GM10266 (cell line): ENCODE measurements at regions not wholly inside any gene's neighbourhood (a gene's known extent, or its start where the extent isn't known, plus 50 kb on each side); places are given as distances from the start of the nearest gene placed in this dataset.

Source experiments
- DNase-seq: peaks from one replicate; pipeline ENCODE4 v3.0.0; 2012; ENCODE audit errors: extremely low spot score
- TF ChIP-seq, protein P1 (sequence below): IDR thresholded peaks from 2 replicates; pipeline ENCODE4 v1.5.1; 2012; ENCODE audit warnings: mild to moderate bottlenecking, low read depth; ENCODE audit not compliant: control insufficient read depth, insufficient read depth; ENCODE audit errors: missing control alignments

DNA sequence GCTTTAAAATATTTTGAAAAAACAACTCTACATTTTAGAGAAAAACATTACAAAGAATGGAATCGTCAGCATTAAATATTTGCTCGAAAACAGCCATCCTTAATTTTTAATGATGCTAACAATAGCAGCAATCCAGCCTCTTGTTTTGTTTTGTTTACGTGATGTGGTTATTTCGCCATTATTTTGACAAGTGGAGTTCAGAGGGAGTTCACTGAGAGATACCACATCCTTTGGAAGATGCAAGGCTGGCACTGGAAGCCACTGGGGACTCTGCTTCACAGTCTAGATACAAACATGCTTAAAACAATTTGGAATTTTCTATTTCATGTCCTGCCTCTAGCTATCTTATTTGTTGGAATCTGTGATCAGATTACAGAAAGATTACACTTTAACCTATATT, 556.3 kb downstream of the PCDH17 start:
- no peak for DNase-seq
- TF ChIP-seq, protein P1, sequence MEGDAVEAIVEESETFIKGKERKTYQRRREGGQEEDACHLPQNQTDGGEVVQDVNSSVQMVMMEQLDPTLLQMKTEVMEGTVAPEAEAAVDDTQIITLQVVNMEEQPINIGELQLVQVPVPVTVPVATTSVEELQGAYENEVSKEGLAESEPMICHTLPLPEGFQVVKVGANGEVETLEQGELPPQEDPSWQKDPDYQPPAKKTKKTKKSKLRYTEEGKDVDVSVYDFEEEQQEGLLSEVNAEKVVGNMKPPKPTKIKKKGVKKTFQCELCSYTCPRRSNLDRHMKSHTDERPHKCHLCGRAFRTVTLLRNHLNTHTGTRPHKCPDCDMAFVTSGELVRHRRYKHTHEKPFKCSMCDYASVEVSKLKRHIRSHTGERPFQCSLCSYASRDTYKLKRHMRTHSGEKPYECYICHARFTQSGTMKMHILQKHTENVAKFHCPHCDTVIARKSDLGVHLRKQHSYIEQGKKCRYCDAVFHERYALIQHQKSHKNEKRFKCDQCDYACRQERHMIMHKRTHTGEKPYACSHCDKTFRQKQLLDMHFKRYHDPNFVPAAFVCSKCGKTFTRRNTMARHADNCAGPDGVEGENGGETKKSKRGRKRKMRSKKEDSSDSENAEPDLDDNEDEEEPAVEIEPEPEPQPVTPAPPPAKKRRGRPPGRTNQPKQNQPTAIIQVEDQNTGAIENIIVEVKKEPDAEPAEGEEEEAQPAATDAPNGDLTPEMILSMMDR, result no peak

DNA sequence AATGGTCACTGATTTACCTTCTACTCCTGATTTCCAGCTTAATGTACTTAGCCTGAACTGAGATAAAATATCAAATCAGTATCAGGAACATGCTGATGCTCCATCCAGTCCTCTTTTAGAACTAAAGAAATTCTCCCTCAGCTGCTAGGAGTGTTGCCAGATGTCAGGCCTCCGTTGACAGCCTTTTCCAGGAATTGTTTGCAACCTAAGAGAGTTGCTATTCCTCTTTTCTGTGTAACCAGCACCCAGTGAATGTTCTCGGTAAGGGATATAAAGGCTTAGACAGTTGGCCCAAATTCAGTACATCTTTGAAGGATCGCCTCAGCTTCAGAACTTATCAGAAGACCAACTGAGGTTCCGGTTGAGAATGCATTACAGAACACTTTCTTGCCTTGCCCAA, 559.0 kb downstream of the PCDH17 start:
- no peak for DNase-seq
- TF ChIP-seq, protein P1, result no peak

DNA sequence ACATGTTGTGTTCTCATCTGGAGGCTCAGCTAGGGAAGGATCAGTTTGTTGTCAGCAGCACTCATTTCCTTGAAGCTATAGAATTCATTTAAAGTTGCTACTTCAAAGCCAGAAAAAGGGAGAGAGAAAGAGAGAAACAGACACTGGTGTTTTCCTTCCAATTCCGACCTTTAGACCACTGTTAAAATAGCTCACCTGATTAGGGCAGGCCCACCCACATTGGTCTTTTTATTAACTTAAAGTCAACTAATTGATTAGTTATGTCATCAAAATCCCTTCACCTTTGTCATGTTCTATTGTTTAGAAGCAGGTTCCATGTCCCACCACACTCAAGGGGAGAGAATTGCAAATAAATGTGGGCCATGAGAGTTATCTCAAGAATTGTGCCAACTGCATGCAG, 560.2 kb downstream of the PCDH17 start:
- TF ChIP-seq, protein P1, result no peak
- no peak for DNase-seq

DNA sequence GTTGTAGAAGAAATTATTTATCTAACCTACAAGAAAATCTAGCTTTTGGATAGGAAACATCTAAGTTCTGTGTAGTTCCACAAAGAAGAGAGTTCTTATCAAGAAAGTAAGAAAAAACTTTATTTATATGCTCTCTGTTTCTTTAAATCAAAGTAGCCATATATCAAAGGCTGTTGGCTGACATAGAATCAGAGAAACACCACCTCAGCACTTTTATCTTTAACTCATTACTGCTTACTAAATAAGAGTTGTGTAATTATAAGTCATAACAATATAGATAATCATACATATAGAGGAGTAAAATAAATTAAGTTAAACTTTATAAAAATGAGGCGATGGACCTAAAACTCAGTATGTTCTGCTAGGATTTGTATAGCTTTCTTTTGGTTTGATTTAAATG, 570.6 kb downstream of the PCDH17 start:
- DNase-seq, result no peak

DNA sequence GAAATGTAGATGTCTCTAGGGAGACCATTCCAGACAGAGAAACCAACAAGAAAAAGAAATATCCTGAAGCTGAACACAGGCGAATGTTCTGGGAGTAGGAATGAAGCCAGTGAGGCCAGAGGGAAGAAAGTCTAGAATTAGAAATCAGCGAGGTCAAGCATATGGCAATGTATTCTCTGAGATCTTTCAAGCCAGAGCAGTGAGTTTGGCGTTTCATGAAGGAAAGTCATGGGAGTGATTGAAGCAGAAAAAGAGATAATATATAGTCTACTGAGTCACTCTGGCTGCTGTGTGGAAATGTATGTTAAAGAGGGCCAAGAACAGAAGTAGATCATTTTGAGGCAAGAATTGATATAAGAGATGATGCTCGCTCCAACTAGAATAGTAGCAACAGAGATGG, 576.0 kb downstream of the PCDH17 start:
- DNase-seq, result no peak
- TF ChIP-seq, protein P1, result no peak

More for the DNA sequence above, 570.6 kb downstream of the PCDH17 start:
- TF ChIP-seq, protein P1, result no peak

DNA sequence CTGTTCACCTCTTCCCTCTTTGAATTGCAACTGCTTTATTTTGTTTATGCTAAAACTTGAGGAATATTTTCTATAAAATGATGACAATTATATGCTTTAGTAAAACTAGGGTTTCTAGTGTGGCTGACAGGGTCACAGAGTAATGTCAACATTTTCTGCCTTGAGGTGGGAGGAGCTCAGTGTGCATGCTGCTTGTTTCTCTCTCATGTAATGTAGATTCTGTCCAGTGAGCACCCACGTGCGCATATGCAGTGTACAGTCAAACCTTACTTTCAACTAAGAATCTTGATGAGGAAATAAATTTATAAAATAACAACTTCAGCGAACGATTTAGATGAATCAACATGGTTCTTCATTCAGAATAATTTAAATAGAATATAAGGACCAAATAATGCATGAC, 603.9 kb downstream of the PCDH17 start:
- DNase-seq, result no peak
- TF ChIP-seq, protein P1, result no peak

DNA sequence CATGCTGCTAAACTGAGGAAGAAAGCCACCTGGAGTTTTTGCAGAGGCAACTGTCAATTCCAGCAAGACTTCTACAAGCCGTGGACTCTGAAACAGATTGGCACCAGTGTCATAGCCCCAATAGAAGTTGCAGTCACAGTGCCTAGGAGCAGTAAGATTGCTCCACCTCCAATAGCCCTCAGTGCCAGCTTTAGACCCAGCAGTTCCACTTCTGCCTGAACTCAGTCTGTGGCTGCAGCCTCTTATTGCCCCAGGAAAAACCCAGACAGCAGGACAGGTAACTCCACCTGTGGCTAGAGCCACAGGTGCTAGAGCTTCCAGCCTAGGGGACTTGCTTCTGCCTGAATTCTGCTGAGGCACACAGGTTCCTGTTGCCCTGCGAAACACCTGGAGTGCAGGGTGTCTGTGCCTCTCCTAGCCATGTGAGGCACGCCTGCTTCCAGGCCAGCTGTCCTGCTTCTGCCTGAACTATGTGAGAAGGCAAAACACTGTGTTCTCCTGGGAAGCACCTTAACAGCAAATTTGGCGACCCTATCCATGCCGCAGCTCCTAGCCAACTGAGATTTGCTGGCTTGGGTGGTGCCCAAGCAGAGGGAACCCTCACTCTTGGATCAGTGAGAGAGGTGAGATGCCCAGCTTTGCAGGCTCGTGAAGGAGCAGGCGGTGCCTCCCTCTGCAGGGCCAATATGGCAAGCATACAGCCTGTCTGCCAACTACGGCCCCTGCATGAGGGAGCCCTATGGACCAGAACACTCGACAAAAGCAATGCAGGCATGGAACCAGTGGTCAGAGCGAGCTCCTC, 607.6 kb downstream of the PCDH17 start:
- DNase-seq, result no peak
- TF ChIP-seq, protein P1, result no peak
